ENCODE measurements at regions not wholly inside any gene's neighbourhood (a gene's known extent, or its start where the extent isn't known, plus 50 kb on each side); places are given as distances from the start of the nearest gene placed in this dataset.
A peak's percentile ranks its signal among the peaks of the same experiment; 100 is the strongest.

GRCh38 chr21:38968887-38969543 is 163.3 kb downstream of the ETS2 start:
- Histone ChIP-seq H3K36me3 (replicated peaks; ENCODE audit: insufficient read depth, low read length) (no peaks in the 10 kb centered on the region), H2AFZ (ENCODE audit: low read length) (no peak overlapping the region), H3K9me2 (replicated peaks; ENCODE audit: insufficient read depth, low read length) (no peaks in the 10 kb centered on the region), H3K4me1 (ENCODE audit: low read length) (no peaks in the 10 kb centered on the region), H3K27me3 (replicated peaks; ENCODE audit: insufficient read depth, low read length) (no peaks in the 10 kb centered on the region), H3K4me2 (ENCODE audit: low read depth, low read length) (no peak overlapping the region), H3K9me3 (replicated peaks; ENCODE audit: insufficient read depth, low read length) (no peaks in the 10 kb centered on the region), H3K4me3 (ENCODE audit: low read length) (no peak overlapping the region), H3K9ac (ENCODE audit: low read length) (no peak overlapping the region), H3K79me2 (ENCODE audit: low read length) (no peaks in the 10 kb centered on the region), H3F3A (ENCODE audit: insufficient read depth, low read length) (no peaks in the 10 kb centered on the region), H3K27ac (ENCODE audit: low read length) (no peak overlapping the region), H4K20me1 (ENCODE audit: insufficient read depth, low read length) (no peaks in the 10 kb centered on the region)
- TF ChIP-seq EZH2 (optimal IDR thresholded peaks at IDR 0.05; ENCODE audit: low read depth, low read length) (no peak), EZH2phosphoT487 (IDR thresholded peaks at IDR 0.05; ENCODE audit: low read length) (no peak)
- TF ChIP-seq, protein P1, sequence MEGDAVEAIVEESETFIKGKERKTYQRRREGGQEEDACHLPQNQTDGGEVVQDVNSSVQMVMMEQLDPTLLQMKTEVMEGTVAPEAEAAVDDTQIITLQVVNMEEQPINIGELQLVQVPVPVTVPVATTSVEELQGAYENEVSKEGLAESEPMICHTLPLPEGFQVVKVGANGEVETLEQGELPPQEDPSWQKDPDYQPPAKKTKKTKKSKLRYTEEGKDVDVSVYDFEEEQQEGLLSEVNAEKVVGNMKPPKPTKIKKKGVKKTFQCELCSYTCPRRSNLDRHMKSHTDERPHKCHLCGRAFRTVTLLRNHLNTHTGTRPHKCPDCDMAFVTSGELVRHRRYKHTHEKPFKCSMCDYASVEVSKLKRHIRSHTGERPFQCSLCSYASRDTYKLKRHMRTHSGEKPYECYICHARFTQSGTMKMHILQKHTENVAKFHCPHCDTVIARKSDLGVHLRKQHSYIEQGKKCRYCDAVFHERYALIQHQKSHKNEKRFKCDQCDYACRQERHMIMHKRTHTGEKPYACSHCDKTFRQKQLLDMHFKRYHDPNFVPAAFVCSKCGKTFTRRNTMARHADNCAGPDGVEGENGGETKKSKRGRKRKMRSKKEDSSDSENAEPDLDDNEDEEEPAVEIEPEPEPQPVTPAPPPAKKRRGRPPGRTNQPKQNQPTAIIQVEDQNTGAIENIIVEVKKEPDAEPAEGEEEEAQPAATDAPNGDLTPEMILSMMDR (IDR thresholded peaks at IDR 0.05; ENCODE audit: low read length): no peak
- no peak for DNase-seq

DNA sequence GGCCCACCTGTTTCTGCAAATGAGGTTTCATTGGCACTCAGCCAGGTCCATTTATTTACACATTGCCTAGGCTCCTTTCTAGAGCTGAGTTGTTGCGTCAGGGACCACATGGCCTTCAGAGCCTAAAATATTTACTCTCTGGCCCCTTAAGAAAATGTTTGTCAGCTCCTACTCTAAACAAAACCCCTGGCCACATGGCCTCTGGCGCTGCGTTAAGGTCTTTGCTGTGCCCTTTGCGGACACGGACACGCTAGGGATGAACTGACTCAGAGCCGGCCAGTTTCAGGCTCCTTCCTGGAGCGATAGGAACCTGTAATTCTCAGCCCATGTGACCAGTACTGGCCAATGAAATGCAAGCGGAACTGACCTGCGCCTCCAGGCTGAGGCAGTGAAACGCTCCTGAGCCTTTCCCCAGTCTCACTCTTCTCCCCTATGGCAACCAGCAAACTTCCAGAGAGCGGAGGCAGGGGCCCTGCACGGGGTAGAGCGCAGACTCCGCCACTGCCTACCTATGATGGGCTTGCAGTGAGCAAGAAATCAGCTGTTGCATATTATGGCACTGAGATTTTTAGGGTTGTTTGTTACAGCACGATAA is 160.3 kb downstream of the ETS2 start:
- peak; percentile 37 for DNase-seq
- Histone ChIP-seq H3F3A (ENCODE audit: insufficient read depth, low read length) (no peaks in the 10 kb centered on the region), H3K4me1 (ENCODE audit: low read length) (no peaks in the 10 kb centered on the region), H3K9me2 (replicated peaks; ENCODE audit: insufficient read depth, low read length) (no peaks in the 10 kb centered on the region), H3K9me3 (replicated peaks; ENCODE audit: insufficient read depth, low read length) (no peaks in the 10 kb centered on the region), H3K27ac (ENCODE audit: low read length) (no peak overlapping the region), H3K27me3 (replicated peaks; ENCODE audit: insufficient read depth, low read length) (no peaks in the 10 kb centered on the region), H4K20me1 (ENCODE audit: insufficient read depth, low read length) (no peaks in the 10 kb centered on the region), H3K79me2 (ENCODE audit: low read length) (no peaks in the 10 kb centered on the region), H3K4me3 (ENCODE audit: low read length) (peak overlapping the region; percentile 11; the same call in 1 of the 2 replicates), H2AFZ (ENCODE audit: low read length) (peak overlapping the region; percentile 40; the same call in 1 of the 2 replicates), H3K4me2 (ENCODE audit: low read depth, low read length) (peak overlapping the region; percentile 29; the same call in 1 of the 2 replicates), H3K9ac (ENCODE audit: low read length) (no peak overlapping the region), H3K36me3 (replicated peaks; ENCODE audit: insufficient read depth, low read length) (no peaks in the 10 kb centered on the region)
- TF ChIP-seq EZH2phosphoT487 (IDR thresholded peaks at IDR 0.05; ENCODE audit: low read length) (no peak), EZH2 (optimal IDR thresholded peaks at IDR 0.05; ENCODE audit: low read depth, low read length) (no peak)
- TF ChIP-seq, protein P1 (IDR thresholded peaks at IDR 0.05; ENCODE audit: low read length): no peak

DNA sequence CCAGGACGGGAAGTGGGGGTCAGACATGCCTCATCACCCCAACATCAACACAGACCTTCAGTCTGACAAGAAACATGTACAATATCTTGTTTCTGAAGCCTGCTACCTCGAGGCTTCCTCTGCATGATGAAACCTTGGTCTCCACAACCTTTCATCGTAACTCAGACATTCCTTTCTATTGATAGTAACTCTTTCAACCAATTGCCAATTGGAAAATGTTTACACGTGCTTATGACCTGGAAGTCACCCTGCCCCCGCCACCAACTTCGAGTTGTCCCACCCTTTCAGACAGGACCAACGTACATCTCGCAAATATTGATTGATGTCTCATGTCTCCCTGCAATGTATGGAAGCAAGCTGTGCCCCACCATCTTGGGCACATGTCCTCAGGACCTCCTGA is 159.5 kb downstream of the ETS2 start:
- H3K27ac ChIP-seq (ENCODE audit: low read length): no peak overlapping the region
- H2AFZ ChIP-seq (ENCODE audit: low read length): 0 out of 2 replicates have a peak overlapping the region, but pooled peaks have one; percentile 40
- H3F3A ChIP-seq (ENCODE audit: insufficient read depth, low read length): no peaks in the 10 kb centered on the region
- H3K36me3 ChIP-seq (replicated peaks; ENCODE audit: insufficient read depth, low read length): no peaks in the 10 kb centered on the region
- TF ChIP-seq EZH2 (optimal IDR thresholded peaks at IDR 0.05; ENCODE audit: low read depth, low read length) (no peak), EZH2phosphoT487 (IDR thresholded peaks at IDR 0.05; ENCODE audit: low read length) (no peak)
- TF ChIP-seq, protein P1 (IDR thresholded peaks at IDR 0.05; ENCODE audit: low read length): no peak
- no peaks in the 10 kb centered on the region for H3K4me1 ChIP-seq (ENCODE audit: low read length)
- H3K9me2 ChIP-seq (replicated peaks; ENCODE audit: insufficient read depth, low read length): no peaks in the 10 kb centered on the region
- H3K9me3 ChIP-seq (replicated peaks; ENCODE audit: insufficient read depth, low read length): no peaks in the 10 kb centered on the region
- H3K27me3 ChIP-seq (replicated peaks; ENCODE audit: insufficient read depth, low read length): no peaks in the 10 kb centered on the region
- H3K4me3 ChIP-seq (ENCODE audit: low read length): no peak overlapping the region
- no peak overlapping the region for H3K4me2 ChIP-seq (ENCODE audit: low read depth, low read length)
- no peaks in the 10 kb centered on the region for H4K20me1 ChIP-seq (ENCODE audit: insufficient read depth, low read length)
- no peaks in the 10 kb centered on the region for H3K79me2 ChIP-seq (ENCODE audit: low read length)
- no peak for DNase-seq
- no peak overlapping the region for H3K9ac ChIP-seq (ENCODE audit: low read length)

Measured in MM.1S (cell line).